Inferior parietal cortex (tissue), 1 donor: ENCODE measurements at regions not wholly inside any gene's neighbourhood (a gene's known extent, or its start where the extent isn't known, plus 50 kb on each side); places are given as distances from the start of the nearest gene placed in this dataset.
"Not testable (repeated sequence)": the region's sequence is repeated elsewhere in the genome, so short reads cannot be mapped to it uniquely, and the experiment has no call there.

Experiments
- DNase-seq: peaks from one replicate; pipeline ENCODE4 v3.0.0-alpha.2; 2016; ENCODE audit errors: extremely low spot score

DNA sequence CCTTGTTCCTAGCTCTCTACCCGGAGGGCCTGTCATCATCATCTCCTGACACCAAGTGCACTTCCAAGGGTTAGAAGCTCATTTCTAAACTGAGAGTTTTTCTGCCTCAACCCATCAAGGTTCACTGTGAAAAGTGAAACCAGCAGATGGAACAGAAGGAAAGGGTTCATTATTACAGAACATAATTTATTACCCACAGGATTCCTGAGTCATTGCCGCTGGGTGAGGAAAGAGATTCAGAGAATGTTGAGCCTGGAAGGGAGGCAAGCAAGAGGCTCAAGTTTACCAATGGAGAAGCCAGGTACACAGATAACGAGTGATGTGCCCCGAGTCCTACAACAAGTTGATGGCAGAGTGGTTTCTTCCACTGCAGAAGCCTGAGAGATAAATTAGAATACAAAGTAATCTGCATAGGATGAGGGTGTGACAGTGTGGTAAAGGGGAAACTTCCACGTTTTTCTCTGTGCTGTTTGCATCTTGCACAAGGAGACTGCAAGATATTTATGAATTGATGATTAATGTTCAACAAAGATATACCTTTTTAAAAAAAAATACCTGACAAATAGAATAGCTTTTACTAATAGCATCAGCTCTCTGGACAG lies 80.5 kb upstream of the SETMAR start:
- DNase-seq, result no peak

- no peak for DNase-seq
Observed at GRCh38 chr3:4223777-4224176, 79.4 kb upstream of the SETMAR start.

GRCh38 chr3:4224331-4224730 lies 78.8 kb upstream of the SETMAR start:
- no peak for DNase-seq

DNA sequence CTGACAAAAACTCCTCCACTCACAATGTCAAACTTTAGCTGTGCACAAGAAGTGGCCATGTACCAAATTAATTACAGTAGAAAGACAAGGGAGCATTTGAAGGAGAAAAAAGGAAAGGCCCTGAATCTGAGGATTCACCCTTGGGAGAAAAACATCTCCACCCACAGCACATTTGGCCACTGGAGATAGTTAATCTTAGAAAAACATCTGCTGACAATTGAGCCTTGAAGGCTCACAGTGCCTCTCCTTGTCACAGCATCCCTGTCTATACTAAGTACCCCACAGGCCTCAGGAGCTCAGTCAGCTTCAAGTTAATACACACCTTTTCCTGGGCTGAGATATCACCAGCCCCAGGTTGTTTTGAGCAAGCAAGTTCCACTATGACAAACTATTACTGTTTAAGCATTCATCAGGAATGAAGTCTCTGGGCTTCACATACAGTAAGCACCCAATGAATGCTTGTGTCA lies 78.1 kb upstream of the SETMAR start:
- no peak for DNase-seq

DNA sequence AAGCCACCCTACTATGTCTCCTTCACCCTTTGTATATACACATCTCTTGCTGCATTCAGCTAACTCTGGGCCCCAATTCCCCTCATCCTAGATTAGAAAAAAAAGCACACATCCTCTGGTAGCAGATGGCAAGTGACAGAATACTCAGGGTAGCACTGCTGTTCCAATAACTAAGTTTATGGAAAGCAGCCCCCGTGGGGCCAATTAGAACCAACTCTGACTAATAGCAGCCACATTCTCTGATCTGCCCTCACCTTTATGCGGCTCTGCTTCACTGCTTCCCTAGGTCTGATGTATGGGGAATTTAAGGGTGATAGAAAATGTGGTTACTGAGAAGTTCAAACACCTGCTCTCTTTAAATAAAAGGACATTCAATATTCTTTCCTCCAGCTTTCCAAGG lies 74.9 kb upstream of the SETMAR start:
- DNase-seq, result no peak

GRCh38 chr3:4231041-4231440 lies 72.1 kb upstream of the SETMAR start:
- no peak for DNase-seq

DNA sequence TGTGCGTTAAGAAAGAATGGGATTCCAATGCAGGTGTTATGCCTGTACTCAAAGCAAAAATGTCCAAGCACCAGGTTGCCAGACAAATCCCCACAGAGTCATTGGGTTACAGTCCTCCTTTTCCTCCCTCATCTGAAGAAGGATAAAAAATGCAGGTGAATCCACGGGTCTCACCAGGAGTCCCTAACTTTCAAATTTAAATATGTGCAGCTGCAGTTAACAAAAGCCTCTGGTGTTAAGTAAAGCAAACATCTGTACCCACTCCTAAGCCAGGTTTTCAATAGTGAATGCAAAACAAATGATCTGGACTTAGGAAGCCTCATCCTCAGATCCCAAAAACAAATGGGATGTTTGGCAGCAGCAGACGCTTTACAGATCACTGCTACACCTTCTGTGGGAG lies 70.4 kb upstream of the SETMAR start:
- DNase-seq, result no peak

DNA sequence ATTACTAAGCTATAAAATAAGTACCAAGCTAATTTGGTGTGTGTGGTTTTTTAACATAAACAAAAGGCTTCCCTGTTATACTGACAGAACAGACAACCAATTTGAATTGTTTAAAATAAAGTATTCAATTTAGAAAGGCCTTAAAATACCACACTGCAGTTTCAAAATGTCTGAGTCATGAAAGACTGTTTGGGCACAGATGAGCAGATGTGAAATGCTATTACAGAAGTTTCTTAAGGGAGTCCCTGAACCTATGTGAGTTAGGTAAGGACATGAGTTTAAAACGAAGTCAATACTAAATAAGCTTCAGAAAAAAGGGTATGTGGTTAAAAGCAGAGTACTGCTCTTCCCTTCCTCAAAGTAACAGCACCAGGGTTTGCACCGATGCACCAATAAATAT lies 69.7 kb upstream of the SETMAR start:
- DNase-seq, result no peak

GRCh38 chr3:4234889-4235288 lies 68.3 kb upstream of the SETMAR start:
- no peak for DNase-seq

DNA sequence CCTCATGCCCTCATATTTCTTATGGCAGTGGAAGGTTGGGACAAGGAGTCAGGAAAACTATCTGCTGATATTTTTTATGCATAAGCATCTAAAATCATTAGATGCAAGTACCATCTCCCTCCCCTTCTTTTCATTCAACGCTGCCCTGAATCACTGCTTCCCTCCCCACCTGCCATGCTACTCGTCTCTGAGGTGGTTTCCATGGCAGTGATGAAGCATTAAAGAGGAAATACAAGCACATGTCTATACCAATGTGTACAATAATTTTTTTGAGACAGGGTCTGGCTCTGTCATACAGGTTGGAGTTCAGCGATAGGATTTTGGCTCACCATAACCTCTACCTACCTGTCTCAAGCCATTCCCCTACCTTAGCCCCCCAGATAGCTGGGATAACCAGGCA lies 67.5 kb upstream of the SETMAR start:
- no peak for DNase-seq

DNA sequence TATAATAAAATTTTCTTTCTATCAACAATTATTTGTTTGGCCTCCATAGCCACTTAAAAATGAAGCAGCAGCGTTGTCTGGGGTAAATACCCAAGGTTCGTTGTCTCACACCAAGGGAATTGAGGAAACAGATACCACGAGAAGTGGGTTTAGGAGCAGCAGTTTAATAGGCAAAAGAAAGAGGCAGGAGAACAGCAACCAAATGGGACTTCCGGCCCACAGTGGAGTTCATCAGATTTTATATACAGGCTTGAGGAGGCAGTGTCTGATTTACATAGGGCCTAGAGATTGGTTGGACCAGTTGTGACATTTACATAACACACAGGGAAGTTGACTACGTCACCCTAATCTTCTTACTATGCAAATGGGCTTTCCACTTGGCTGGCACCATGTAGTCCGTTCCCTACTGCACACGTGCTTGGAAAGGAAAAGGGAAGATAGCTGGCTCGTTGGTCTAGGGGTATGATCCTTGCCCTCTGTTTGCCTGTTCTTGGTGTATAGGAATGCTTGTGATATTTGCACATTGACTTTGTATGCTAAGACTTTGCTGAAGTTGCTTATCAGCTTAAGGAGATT lies 61.5 kb upstream of the SETMAR start:
- no peak for DNase-seq

DNA sequence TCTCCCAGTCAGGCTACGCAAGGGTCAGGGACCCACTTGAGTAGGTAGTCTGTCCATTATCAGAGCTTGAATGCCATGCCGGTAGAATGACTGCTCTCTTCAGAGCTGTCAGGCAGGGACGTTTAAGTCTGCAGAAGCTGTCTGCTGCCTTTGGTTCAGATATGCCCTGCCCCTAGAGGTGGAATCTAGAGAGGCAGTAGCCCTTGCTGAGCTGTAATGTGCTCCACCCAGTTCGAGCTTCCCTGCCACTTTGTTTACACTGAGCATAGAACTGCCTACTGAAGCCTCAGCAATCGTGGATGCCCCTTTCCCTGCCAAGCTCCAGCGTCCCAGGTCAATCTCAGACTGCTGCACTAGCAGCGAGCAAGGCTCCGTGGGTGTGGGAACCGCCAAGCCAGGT lies 57.5 kb upstream of the SETMAR start:
- no peak for DNase-seq

- no peak for DNase-seq
Observed at GRCh38 chr3:4247391-4247790, 55.8 kb upstream of the SETMAR start.

GRCh38 chr3:4250064-4250463 lies 53.1 kb upstream of the SETMAR start:
- DNase-seq, result no peak

DNA sequence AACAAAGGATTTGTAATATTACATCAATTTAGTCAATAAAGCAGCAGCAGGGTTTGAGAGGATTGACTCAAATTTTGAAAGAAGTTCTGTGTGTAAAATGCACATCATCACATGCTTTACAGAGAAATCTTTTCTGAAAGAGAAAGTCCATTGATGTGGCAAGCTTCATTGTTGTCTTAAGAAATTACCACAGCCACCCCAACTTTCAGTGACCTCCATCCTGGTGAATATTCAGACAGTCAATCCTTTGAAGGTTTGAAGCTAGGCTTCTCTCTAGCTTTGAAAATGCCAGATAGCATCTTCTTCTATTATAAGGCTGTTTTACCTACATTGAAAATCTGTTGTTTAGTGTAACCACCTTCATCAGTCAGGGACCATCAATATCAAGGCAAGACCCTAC lies 51.8 kb upstream of the SETMAR start:
- DNase-seq, result no peak

GRCh38 chr3:4253072-4253832 lies 49.9 kb upstream of the SETMAR start:
- DNase-seq, result not testable (repeated sequence)
